ENCODE measurements at regions not wholly inside any gene's neighbourhood (a gene's known extent, or its start where the extent isn't known, plus 50 kb on each side); places are given as distances from the start of the nearest gene placed in this dataset.

- peak in 1 of 12 donors; percentile 14 for TF ChIP-seq CTCF (IDR thresholded peaks at IDR 0.05)
- TF ChIP-seq POLR2A (IDR thresholded peaks at IDR 0.05): no peak
Observed at GRCh38 chr5:82352146-82352791, 74.1 kb upstream of the RPS23 start.
